HK-2 (cell line): ENCODE measurements at regions not wholly inside any gene's neighbourhood (a gene's known extent, or its start where the extent isn't known, plus 50 kb on each side); places are given as distances from the start of the nearest gene placed in this dataset.
"Not testable (repeated sequence)": the region's sequence is repeated elsewhere in the genome, so short reads cannot be mapped to it uniquely, and the experiment has no call there.

Experiments used
- DNase-seq: peaks from one replicate; pipeline ENCODE4 v3.0.0-alpha.2; 2018; ENCODE audit not compliant: unreplicated experiment

DNA sequence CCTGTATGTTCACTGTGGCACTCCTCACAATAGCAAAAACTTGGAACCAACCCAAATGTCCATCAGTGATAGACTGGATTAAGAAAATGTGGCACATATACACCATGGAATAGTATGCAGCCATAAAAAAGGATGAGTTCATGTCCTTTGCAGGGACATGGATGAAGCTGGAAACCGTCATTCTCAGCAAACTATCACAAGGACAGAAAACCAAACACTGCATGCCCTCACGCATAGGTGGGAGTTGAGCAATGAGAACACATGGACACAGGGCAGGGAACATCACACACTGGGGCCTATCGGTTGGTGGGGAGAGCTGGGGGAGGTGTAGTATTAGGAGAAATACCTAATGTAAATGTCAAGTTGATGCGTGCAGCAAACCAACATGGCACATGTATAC, 275.7 kb upstream of the TLE3 start:
- not testable (repeated sequence) for DNase-seq

DNA sequence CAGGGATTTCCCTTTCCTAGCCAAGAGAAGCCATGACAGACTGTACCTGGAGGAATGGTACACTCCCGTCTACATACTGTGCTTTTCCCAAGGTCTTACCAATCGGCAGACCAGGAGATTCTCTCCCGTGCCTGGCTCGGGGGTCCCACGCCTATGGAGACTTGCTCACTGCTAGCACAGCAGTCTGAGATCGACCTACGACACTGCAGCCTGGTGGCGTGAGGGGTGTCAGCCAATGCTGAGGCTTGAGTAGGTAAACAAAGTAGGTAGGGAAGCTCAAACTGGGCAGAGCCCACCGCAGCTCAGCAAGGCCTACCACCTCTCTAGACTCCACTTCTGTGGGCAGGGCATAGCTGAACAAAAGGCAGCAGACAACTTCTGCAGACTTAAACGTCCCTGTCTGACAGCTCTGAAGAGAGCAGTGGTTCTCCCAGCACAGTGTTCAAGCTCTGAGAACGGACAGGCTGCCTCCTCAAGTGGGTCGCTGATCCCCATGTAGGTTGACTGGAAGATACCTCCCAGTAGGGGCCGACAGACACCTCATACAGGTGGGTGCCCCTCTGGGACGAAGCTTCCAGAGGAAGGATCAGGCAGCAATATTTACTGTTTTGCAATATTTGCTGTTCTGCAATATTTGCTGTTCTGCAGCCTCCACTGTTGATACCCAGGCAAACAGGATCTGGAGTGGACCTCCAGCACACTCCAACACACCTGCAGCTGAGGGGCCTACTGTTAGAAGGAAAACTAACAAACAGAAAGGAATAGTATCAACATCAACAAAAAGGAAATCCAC, 270.4 kb upstream of the TLE3 start:
- DNase-seq = not testable (repeated sequence)

DNA sequence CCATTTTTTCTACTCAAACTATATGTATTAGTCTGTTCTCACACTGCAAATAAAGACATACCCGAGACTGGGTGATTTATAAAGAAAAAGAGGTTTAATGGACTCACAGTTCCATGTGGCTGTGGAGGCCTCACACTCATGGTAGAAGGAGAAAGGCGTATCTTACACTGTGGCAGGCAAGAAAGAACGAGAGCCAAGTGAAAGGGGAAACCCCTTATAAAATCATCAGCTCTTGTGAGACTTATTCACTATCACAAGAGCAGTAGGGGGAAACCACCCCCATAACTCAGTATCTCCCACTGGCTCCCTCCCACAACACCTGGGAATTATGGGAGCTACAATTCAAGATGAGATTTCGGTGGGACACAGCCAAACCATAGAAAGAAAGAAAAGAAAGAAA, 266.3 kb upstream of the TLE3 start:
- DNase-seq = not testable (repeated sequence)

DNA sequence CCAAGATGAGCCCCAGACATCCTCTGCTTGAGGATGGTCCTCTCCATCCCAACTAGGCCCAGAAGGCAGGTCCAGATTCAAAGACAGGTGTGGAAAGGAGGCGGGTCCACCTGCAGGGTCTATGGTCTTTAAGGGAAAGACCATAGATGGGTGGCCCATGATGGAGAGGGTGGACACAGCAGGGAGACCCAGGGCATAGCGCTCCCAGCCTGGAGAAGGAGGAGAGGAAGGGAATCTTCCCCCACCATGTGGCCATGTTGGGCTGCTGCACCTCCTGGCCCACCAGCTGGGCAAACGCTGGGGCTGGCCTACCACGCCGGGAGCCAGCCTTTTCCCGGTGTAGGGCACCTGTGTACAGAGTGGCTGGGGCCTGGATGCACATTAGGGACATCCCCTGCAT, 265.2 kb upstream of the TLE3 start:
- no peak for DNase-seq

DNA sequence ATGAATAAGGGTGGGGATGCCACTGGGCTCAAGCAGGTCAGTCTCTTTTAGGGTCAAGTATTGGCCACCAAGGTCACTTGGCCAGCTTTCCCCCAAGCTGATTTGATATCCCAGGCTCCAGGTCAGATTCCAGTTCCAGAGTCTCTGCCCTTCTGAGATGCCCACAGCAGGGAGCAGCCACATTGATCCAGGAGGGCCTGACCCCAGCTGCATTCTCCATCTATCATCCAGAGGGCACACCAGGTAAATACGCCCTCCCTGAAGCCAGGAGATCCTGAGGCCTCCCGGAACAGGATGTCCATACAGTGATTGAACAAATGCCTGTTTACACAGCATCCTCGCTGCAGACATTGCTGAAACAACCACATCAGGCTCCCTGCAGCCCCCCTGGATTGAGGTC, 264.6 kb upstream of the TLE3 start:
- no peak for DNase-seq

DNA sequence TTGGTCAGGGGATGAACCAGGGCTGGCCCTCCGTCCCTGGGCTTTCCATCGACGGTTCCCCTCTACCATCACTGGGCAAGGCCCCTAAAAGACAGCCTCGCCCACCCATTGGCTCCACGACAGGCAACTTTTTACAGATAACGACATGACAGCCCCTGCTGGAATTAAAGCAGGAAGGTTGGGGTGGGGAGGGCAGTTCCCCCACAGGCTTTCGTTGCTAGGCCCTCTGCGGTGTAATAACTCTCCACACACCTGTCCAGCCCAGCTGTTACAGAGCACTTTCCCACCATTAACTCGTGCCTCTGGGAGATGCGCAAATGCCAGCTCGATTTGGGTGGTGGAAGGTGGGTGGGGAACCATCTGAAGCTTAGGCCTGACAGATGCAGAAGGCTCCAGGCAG, 264.2 kb upstream of the TLE3 start:
- DNase-seq = no peak

DNA sequence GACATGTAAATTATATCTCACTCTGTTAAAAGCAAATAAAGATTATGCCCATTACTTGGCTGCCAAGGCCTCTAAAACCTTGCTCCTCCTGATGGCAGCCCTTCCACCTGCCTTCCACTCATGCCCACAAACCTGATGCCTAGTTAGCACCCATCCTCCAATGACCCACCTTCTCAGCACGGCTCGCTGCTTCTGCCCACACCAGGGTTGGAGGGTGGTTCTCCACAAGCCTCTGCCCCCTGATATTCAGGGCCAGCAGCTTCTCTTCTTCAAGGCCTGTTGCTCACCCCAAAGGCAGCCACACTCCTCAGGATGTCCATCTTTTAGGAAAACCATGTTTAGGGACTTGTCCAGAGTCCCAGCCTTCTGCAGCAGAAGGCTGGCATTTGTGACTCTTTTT, 263.4 kb upstream of the TLE3 start:
- no peak for DNase-seq

DNA sequence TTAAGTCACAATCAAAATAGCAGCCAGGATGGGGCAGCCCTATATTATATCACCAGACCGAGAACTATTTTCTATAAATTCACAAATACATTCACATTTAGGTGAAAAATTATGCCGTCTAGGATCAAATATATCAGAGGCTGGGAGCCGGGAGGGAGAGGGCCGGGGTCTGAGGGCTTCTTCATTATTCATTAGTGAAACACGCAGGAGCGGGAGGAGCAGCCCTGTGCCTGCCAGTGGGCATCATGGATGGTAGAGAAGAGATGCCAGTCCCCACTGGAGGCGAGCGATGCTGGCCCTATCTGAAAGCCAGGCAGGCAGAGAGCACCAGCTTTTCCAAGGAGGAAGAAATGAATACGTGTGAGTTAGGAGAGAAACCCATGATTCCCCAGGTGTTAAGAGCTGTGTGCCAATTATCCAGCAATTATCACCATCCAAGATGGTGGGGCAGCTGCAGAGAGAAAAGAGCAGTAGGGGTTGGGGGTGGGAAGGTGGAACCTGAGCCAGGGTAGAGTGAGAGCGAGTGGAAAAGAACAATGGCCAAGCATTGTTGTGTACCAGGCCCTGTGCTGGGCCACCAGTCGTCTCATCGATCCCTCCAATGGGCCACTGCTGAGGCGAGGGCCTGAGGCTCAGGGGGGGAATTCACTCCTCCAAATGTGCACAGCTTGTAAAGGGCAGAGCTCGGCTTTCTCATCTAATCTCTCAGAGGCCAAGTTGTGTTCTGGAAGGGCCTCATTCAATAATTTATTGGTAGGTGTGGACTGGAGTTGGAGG, 261.3 kb upstream of the TLE3 start:
- no peak for DNase-seq

DNA sequence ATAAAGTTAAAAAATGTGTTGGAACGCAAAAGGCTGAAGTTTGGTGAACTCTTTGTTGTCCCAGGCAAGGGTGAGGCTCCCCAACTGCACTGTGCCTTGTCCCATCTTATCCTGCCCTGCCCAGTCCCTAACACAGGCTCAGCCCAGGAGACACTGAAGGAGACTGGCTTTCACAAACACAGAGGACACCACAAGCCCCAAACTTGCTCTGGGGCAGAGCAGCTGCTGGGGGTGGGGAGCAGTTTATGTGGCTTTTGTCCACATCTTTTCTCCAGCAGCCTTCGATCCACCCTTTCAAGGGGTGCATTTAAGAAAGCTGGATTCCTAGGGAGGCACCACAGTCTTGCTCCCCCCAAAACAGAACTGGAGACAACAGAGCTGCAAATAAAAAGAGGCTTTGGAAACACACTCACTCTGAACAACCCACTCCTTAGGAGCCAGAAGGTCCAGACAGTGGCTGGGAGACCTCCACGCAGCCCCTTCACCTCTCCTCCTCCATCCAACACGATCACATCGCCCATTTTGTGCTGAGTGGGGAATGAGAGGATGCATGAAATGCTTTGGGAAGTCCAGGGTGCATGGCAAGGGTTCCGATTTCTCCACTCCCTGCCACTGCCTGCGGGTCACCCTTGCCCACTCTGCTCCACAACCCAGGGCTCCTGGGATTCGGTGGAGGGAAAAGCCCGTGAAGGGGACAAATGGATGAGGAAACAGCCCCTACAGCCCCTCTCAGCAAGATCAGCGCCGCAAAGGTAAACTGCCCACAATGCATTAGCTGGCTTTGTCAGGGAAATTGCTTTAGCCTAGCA, 260.5 kb upstream of the TLE3 start:
- DNase-seq = no peak

DNA sequence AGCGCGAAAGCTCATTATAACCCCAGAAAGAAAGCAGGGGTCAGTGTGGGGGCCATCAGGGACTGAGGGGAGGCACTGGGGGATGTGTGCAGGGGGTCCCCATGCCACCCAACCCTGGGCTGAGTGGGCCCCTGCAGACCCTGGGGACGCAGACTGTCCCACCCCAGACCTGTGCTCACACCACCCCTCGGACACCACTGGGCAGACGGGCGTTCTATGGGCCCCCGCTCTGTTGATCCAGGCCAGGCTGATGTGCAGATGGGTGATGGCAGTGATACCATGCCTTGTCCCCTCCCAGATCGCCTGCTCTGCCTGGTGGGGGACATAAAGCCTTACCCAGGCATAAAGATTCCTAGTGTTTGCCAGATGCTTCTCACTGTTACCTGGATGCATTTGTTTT, 259.7 kb upstream of the TLE3 start:
- no peak for DNase-seq

DNA sequence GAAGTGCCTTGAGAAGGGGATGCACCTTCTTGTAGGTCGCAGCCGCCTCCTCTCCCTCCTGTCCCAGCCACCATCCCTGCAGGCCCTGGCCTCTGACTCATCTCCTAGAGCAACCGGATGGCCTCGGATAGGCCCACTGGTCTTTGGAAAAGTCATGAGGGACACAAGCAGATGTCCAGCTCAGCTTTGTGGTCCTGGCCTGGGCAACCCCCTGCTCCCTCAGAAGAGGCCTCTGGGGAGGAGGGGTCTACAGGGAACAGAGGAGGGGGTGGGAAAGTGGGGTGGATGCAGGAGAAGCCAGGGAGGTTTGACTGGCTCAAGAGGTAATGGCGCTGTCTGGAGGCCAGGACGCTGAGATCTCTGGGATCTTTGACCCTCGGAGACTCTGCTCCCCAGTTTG, 259.2 kb upstream of the TLE3 start:
- DNase-seq = no peak

DNA sequence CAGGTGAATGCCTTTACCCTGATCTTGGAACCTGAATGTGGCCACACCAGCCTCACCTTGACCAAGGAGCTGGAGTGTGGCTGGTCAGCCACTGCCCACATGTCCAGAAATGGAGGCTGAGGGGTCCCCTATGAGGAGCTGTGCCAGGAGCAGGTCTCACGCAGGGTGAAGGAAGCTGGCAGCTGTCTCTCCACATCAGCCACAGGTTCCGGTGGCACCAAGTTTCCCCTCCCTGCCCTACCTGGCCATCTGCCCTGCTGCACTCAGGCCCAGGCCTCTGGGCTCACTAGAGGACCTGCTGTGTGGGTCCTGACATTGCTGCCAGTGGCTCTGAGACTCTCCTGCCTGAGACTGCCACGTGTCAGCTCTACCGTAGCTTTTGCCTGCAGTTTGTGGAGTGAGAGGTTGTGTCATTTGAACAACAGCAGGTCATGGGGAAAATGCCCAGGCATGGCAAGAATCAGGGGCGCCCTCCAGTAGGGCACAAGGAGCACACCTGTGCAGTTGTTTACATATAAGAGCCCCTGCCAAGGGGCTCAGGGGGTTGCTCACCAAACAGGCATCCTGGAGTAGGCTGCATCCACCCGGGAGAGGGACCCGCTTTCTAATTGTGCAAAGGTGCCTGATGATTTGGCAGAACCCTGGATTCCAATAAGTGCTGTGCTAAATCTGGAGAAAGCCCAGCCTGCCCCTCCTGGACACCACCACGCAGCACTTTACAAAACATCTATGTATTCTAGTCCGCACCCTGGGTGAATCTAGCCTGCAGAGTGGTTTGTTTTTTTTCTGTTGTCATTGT, 258.5 kb upstream of the TLE3 start:
- DNase-seq = no peak

DNA sequence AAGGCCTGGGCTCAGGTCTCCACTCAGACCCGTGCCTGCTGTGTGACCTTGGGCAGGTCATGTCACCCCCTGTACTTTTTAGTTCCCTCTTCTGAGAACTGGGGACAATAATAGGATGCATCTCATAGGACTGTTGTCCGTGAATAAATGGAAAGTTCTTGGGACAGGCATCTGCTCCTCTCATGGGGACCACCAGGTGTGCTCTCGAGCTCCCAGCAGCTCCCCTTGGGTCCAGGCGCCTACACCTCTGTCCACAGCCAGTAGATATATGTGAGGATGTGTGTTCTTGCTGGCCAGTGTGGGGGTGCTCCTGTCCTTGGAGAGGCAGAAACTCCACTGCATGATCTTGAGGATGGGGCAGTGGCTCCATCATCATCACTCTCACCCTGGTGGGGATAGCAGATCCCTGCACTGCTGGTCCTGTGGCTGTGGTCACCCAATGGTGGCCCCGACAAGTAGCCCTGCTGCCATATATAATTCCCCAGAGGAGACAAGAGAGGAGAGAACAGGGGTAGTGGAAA, 257.6 kb upstream of the TLE3 start:
- DNase-seq = no peak

DNA sequence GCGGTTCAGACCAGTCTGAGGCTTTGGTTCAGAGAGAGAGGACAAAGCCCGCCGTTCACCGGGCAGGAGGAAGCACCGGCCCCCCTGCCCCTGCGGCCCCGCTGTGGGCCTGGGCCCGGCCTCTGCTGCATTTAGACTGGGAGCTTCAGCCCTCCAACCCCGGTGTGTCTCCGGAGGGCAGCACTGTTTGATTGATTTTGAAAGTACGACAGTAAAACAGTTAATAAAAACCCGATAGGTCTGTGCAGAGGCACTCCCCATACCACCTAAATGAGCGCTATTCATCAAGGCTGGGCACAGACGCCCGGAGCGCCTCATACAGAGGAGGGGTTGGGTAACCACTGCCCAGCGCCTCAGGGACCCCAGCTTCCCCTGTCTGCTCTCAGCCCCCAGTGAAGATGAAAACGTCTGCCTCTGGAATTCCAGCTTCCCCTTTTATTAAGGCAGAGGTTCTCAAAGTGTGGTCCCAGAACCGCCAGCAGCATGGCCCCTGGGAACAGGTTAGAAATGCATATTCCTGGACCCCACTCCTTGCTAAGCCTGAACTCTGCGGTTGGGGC, 256.7 kb upstream of the TLE3 start:
- DNase-seq = no peak

DNA sequence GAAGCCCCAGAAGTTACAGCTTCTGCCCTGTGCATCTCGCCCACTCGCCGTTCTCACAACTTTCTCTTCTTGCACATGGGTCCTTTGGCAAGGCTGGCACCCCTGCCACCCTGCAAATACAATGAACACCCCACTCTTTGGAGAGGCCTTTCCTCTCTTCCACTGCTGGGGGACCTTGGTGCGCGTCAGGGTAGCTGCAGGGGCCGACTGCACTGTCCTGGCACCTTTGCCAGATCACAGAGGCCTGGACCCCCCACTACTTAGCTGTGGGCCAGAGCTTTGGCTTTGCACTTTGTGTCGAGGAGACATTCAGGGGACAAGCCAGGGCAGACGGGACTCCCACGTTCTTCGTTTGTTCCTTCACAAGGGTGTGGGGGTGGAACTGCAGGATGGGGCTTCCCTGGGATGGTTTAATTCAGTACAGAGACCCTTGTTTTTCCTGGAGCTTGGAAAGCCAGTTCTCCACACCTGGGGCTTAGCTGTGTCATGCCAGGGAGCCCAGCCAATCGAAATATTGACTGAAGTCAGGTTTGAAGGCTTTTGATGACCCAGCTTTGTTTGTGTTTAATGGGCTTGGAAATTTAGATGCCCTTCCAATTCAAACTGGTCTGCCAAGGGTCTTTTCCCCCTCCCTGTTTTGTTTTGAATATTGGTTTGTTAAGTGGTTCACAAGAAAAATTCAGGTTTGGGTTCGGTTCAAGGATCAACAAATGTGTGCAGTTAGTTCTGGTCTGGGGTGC, 256.1 kb upstream of the TLE3 start:
- DNase-seq = no peak

DNA sequence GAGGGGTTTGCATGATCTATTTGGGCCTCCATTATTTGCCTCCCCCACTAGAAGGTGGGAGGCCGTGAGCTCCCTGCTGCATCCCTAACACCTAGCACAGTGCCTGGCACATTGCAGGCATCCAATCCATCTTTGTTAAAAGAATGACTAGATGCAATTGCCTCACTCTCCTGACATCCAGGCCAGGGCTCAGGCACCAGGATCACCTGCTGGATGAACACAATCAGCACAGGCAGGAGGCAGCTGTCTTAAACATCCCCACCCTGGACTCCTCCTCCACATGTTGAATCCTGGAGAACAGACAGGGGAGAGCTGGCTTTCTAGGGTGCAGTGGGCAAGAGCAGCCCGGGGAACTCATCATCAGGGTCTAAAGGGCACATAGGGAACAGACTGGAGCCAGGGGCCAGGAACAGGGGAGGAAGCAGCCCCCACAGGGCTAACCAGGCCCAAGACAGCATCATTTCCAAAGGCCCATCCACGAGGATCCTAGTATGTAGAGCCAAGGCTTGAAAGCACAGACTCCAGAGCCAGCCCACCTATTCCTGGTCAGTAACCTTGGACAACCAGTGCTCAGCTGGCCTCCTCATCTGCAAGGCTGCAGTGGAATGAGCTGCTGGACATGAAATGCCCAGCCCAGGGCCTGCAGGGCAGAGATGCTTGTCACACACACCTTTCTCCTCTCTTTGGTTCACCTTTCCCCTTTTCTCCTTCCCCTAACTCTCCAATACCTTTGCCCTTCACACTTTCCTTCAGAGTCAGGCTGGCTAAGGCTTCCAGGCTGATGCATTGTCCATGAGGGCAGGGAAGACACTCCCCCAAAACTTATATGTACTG, 254.4 kb upstream of the TLE3 start:
- no peak for DNase-seq

DNA sequence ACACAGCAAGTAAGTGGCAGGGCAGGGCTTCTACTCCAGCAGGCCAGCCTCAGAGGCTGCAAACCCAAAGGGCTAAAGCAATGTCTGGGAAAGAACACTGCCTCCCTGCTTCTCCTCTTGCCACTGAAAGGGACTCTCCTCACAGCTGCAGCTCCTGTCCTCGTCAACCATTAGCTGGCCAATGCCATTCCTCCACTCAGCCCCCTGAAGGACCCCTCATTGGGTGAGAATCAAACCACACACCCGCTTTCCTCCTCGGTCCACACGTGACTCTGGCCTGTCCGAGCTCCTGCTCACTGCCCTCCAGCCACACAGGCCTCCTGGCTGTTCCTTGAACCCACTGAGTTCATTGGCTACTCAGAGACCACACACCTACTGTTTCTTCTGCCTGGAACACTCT, 253.7 kb upstream of the TLE3 start:
- no peak for DNase-seq

DNA sequence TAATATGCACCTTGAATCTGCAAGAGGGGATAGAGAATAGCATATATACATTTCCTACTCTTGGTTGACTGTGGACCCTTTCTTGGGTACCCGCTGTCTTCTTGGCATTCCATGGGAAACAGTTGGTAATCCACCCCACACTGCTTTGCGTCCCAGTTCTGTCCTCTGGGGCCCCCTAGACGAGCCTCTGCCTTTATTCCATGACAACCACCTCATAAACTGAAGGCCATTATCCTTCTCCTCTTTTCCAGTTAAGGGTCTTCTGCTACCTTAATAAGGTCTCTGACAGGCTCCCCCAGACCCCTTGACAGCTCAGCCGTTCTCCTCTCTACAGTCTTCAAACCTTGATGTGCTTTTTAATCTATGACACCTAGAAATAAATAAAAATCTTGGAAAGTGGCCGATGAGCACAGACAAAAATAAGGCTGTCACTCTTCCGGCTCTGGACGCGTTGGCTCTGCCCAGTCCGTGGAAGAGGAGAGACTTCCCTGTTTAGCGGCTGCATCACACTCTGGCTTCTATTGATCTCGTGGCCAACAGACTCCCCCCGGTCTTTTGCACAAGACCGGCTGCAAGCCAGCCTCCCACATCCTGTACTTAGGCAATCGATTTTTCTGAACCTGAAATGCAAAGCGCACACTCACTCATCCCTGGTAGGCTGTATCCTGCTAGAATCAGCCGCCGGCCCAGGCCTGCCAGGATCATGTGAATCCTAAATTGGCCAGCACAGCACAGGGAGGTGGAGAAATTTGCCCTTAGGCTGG, 251.0 kb upstream of the TLE3 start:
- no peak for DNase-seq

DNA sequence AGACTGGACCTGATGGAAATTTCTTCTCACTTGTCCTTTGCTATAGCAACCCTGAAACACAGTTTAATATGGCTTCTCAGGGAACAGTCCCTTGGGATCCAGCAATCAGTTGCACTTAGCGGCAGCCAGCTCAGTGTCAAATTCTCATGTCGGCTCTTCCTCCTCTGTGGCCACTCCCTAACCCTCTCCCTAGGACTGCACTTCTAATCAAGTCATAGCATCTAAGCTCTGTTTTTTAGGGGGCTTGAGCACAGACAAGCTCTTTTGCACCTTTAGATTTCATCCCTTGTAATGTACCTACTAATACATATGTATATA, 250.5 kb upstream of the TLE3 start:
- no peak for DNase-seq
